ENCODE measurements at regions not wholly inside any gene's neighbourhood (a gene's known extent, or its start where the extent isn't known, plus 50 kb on each side); places are given as distances from the start of the nearest gene placed in this dataset.

DNA sequence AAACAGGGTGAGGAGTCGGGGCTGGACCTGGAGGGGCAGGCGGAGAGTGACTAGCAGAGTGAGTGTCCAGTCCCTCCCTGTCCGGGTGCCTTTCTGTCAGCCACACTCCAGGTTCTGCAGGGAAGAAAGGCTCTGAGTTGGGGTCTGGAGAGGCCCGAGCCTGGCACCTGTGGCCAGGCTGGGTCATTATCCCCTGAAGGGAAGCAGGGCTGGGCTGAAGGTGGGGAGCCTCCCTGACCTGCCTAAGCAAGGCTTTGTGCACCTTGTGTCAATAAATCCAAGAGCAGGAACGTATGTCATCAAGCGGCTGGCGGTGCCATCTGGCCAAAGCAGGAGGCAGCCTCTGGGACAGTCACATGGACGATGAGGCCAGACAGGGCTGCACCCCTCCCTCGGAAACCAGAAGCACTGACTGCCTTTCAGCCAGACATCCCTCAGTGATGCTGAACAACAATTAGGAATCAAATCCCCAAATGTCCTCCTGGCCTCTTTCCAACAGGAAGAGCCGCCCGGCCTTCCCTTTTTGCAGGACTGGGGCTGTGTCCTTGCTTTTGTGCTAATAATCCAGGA, 73.9 kb upstream of the FGF3 start:
- CTCF ChIA-PET: interaction anchor here (0.5 to 0.6 kb wide), 2 partner anchors 8 to 192 kb away, joined by 7 to 11 read pairs; no protein-coding TSS in a partner anchor
- no peak for DNase-seq (ENCODE audit: low read depth, low spot score)
- in situ Hi-C loops (cut with HindIII; ENCODE audit: low pct_unique_long_range_greater_than_20kb, low sequenced_read_pairs): no loop called here
- H3K36me3 ChIP-seq (ENCODE audit: control insufficient read depth, insufficient read depth, low read length): no peaks in the 10 kb centered on the region
- intact Hi-C loops (cut with micrococcal nuclease; ENCODE audit: unreplicated experiment): loop anchor here (5.0 kb wide), 1 partner anchor 206 kb away; no protein-coding TSS in a partner anchor
- no peak for TF ChIP-seq POLR2AphosphoS5 (IDR thresholded peaks at IDR 0.05; ENCODE audit: low read depth, low read length)
- TF ChIP-seq, protein P1, sequence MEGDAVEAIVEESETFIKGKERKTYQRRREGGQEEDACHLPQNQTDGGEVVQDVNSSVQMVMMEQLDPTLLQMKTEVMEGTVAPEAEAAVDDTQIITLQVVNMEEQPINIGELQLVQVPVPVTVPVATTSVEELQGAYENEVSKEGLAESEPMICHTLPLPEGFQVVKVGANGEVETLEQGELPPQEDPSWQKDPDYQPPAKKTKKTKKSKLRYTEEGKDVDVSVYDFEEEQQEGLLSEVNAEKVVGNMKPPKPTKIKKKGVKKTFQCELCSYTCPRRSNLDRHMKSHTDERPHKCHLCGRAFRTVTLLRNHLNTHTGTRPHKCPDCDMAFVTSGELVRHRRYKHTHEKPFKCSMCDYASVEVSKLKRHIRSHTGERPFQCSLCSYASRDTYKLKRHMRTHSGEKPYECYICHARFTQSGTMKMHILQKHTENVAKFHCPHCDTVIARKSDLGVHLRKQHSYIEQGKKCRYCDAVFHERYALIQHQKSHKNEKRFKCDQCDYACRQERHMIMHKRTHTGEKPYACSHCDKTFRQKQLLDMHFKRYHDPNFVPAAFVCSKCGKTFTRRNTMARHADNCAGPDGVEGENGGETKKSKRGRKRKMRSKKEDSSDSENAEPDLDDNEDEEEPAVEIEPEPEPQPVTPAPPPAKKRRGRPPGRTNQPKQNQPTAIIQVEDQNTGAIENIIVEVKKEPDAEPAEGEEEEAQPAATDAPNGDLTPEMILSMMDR (IDR thresholded peaks at IDR 0.05): no peak
- TF ChIP-seq, protein P2, sequence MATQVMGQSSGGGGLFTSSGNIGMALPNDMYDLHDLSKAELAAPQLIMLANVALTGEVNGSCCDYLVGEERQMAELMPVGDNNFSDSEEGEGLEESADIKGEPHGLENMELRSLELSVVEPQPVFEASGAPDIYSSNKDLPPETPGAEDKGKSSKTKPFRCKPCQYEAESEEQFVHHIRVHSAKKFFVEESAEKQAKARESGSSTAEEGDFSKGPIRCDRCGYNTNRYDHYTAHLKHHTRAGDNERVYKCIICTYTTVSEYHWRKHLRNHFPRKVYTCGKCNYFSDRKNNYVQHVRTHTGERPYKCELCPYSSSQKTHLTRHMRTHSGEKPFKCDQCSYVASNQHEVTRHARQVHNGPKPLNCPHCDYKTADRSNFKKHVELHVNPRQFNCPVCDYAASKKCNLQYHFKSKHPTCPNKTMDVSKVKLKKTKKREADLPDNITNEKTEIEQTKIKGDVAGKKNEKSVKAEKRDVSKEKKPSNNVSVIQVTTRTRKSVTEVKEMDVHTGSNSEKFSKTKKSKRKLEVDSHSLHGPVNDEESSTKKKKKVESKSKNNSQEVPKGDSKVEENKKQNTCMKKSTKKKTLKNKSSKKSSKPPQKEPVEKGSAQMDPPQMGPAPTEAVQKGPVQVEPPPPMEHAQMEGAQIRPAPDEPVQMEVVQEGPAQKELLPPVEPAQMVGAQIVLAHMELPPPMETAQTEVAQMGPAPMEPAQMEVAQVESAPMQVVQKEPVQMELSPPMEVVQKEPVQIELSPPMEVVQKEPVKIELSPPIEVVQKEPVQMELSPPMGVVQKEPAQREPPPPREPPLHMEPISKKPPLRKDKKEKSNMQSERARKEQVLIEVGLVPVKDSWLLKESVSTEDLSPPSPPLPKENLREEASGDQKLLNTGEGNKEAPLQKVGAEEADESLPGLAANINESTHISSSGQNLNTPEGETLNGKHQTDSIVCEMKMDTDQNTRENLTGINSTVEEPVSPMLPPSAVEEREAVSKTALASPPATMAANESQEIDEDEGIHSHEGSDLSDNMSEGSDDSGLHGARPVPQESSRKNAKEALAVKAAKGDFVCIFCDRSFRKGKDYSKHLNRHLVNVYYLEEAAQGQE (IDR thresholded peaks at IDR 0.05; ENCODE audit: insufficient read depth in 1 of 2, low read depth in 2 of 2, low read length in 1 of 2): no peak
- TF ChIP-seq SIN3A (IDR thresholded peaks at IDR 0.05; ENCODE audit: borderline replicate concordance, insufficient read depth, low read depth, low read length): no peak
- TF ChIP-seq TCF7L2 (IDR thresholded peaks at IDR 0.05; ENCODE audit: low read depth, low read length): no peak
- peak; percentile 16; the same call in 1 of the 2 replicates for ATAC-seq
- no TSS peak for BruUV-seq (replicated peaks)
- POLR2A ChIA-PET: no interaction called here
- no peaks in the 10 kb centered on the region for H3K9me3 ChIP-seq (ENCODE audit: control insufficient read depth, insufficient read depth, low read depth, low read length)
- no peak overlapping the region for H3K4me3 ChIP-seq (ENCODE audit: low read depth in 2 of 2, low read length in 2 of 2)
- H3K4me1 ChIP-seq (ENCODE audit: control insufficient read depth, insufficient read depth, low read length): 0 out of 2 replicates have a peak, but pooled peaks cover 8% of the 10 kb centered on the region
- peaks cover 17% of the 10 kb centered on the region for H3K27me3 ChIP-seq (ENCODE audit: control insufficient read depth, insufficient read depth, low read length)
- H3K27ac ChIP-seq (ENCODE audit: low read length): no peak overlapping the region

DNA sequence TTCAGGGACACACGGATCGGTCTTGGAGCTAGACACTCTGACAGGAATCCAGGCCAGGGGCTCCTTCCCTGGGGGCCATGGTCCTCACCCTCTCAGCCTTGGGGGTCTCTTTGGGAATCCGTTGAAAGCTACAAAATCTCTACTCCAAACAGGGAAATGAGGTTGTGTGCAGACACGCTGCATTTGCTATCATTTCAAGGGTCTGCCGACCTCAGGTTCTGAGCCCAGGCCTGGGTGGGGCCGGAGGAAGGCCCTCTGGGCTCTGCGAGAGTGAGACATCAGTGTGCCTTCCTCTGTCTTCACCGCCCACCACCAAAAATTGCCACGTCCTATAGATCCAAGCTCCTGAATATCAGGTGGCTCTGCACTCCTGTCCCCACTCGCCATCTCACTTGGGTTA, 74.4 kb upstream of the FGF3 start:
- ChIA-PET POLR2A (no interaction called here), CTCF (interaction anchor here (0.5 kb wide), 1 partner anchor 192 kb away, joined by 11 read pairs; no protein-coding TSS in a partner anchor)
- DNase-seq (ENCODE audit: low read depth, low spot score) (no peak), ATAC-seq (no peak)
- Histone ChIP-seq H3K27ac (ENCODE audit: low read length) (no peak overlapping the region), H3K27me3 (ENCODE audit: control insufficient read depth, insufficient read depth, low read length) (peaks cover 17% of the 10 kb centered on the region), H3K9me3 (ENCODE audit: control insufficient read depth, insufficient read depth, low read depth, low read length) (no peaks in the 10 kb centered on the region), H3K4me3 (ENCODE audit: low read depth in 2 of 2, low read length in 2 of 2) (no peak overlapping the region), H3K36me3 (ENCODE audit: control insufficient read depth, insufficient read depth, low read length) (no peaks in the 10 kb centered on the region), H3K4me1 (ENCODE audit: control insufficient read depth, insufficient read depth, low read length) (0 out of 2 replicates have a peak, but pooled peaks cover 8% of the 10 kb centered on the region)
- no TSS peak for BruUV-seq (replicated peaks)
- in situ Hi-C loops (cut with HindIII; ENCODE audit: low pct_unique_long_range_greater_than_20kb, low sequenced_read_pairs) (no loop called here), intact Hi-C loops (cut with micrococcal nuclease; ENCODE audit: unreplicated experiment) (loop anchor here (5.0 kb wide), 1 partner anchor 206 kb away; no protein-coding TSS in a partner anchor)
- TF ChIP-seq POLR2AphosphoS5 (IDR thresholded peaks at IDR 0.05; ENCODE audit: low read depth, low read length) (no peak), SIN3A (IDR thresholded peaks at IDR 0.05; ENCODE audit: borderline replicate concordance, insufficient read depth, low read depth, low read length) (no peak), TCF7L2 (IDR thresholded peaks at IDR 0.05; ENCODE audit: low read depth, low read length) (no peak)
- TF ChIP-seq, protein P1 (IDR thresholded peaks at IDR 0.05): no peak
- TF ChIP-seq, protein P2 (IDR thresholded peaks at IDR 0.05; ENCODE audit: insufficient read depth in 1 of 2, low read depth in 2 of 2, low read length in 1 of 2): no peak

Data from Panc1 (cell line).